Fibroblast of villous mesenchyme (primary cell): ENCODE measurements at regions not wholly inside any gene's neighbourhood (a gene's known extent, or its start where the extent isn't known, plus 50 kb on each side); places are given as distances from the start of the nearest gene placed in this dataset.

Experiments
- DNase-seq: peaks from one replicate; pipeline ENCODE4 v3.0.0-alpha.2; 2010; ENCODE audit warnings: low read depth
- H3K4me3 ChIP-seq: 2 replicates; pipeline ENCODE4 v1.5.1; 2011; ENCODE audit warnings: low read depth, mild to moderate bottlenecking, low read length
- CTCF ChIP-seq: IDR thresholded peaks from 2 replicates; pipeline ENCODE4 v1.5.1; 2012; ENCODE audit warnings: low read depth, mild to moderate bottlenecking, low read length; ENCODE audit not compliant: insufficient read depth

GRCh38 chr22:35488513-35488912 is 52.1 kb upstream of the RASD2 start:
- no peak overlapping the region for H3K4me3 ChIP-seq
- TF ChIP-seq CTCF = no peak
- DNase-seq = no peak

DNA sequence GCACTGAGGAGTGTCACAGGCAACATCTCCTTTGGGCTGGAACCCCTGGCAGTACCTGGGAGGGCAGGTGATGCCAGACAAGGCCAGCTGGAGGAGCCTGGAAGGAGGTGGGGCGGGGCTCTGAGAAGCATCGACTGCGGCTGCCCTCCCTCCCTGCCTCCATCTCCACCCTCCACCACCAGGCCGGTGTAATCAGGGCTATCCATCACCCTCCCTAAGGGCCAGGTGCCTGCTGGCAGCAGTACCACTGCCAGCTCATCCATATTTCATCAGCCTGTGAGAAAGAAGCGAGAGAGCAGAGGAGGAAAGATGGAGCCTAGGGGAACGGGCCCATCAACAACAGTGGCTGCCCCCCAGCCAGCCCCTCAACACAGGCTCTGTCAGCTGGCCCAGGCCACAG is 51.4 kb upstream of the RASD2 start:
- no peak for DNase-seq
- no peak for TF ChIP-seq CTCF
- no peak overlapping the region for H3K4me3 ChIP-seq
